GM12878 (cell line): ENCODE measurements at regions not wholly inside any gene's neighbourhood (a gene's known extent, or its start where the extent isn't known, plus 50 kb on each side); places are given as distances from the start of the nearest gene placed in this dataset.
"Not testable (repeated sequence)": the region's sequence is repeated elsewhere in the genome, so short reads cannot be mapped to it uniquely, and the experiment has no call there.

Source experiments
- ATAC-seq: fragments of 200-7000 bp; cut with Tn5 transposase; 3 replicates; pipeline ENCODE4 v1.9.1; 2020; ENCODE audit warnings: mild to moderate bottlenecking, moderate library complexity
- BruUV-seq: library from RNA; stranded (reverse); fragments of 400-500 nt; replicated peaks from 2 replicates; lab custom pipeline; 2021; lab: Mats Ljungman, UMichigan
- CTCF ChIA-PET: fragments of 300-600 bp; sonication (Branson Sonifier 250); formaldehyde crosslinking; extraction: SDS; loops from one replicate; lab custom pipeline; 2021; ENCODE audit warnings: inconsistent platforms; lab: Yijun Ruan, JAX
- POLR2A ChIA-PET: fragments of 350-600 bp; formaldehyde crosslinking; extraction: SDS; loops from one replicate; lab custom pipeline; 2021; ENCODE audit warnings: inconsistent platforms; lab: Charles Lee
- RAD21 ChIA-PET: fragments of 300-600 bp; sonication (Branson Sonifier 250); formaldehyde crosslinking; loops from one replicate; lab custom pipeline; 2023; ENCODE audit warnings: antibody characterized with exemption; ENCODE audit not compliant: unreplicated experiment; lab: Charles Lee
- SMC1A ChIA-PET: fragments of 300-600 bp; sonication (Branson Sonifier 250); formaldehyde crosslinking; loops from one replicate; lab custom pipeline; 2023; ENCODE audit not compliant: unreplicated experiment, uncharacterized antibody; lab: Charles Lee
- DNase-seq: peaks from one replicate; pipeline ENCODE4 v3.0.0-alpha.2; 2011; ENCODE audit warnings: low read depth, low spot score
- FAIRE-seq: peaks from 3 replicates; lab custom pipeline; 2011; peaks lifted over from hg19 to GRCh38; lab: Jason Lieb, UNC
- H2AFZ ChIP-seq: 2 replicates; pipeline ENCODE4 v1.6.0; 2011; ENCODE audit warnings: low read depth, low read length, control low read depth; ENCODE audit not compliant: control insufficient read depth
- H3K27ac ChIP-seq: 2 replicates; pipeline ENCODE4 v1.5.1; 2011; ENCODE audit warnings: control low read depth; ENCODE audit not compliant: control insufficient read depth, insufficient read depth
- H3K27me3 ChIP-seq, 2 experiments: replicated peaks in 1 of 2; 2 replicates each; pipeline versions ENCODE4 v1.6.0 to v1.6.1; 2011; ENCODE audit warnings: low read length in 1 of 2; ENCODE audit not compliant: control insufficient read depth in 2 of 2, insufficient read depth in 2 of 2
- H3K36me3 ChIP-seq, 2 experiments: 2 replicates each; pipeline ENCODE4 v1.5.1; 2011; ENCODE audit warnings: low read length in 1 of 2; ENCODE audit not compliant: control insufficient read depth in 2 of 2, insufficient read depth in 2 of 2
- H3K4me1 ChIP-seq: 2 replicates; pipeline ENCODE4 v1.6.1; 2011; ENCODE audit warnings: mild to moderate bottlenecking, low read length, moderate library complexity, mixed read lengths; ENCODE audit not compliant: control insufficient read depth, insufficient read depth
- H3K4me2 ChIP-seq: 2 replicates; pipeline ENCODE4 v1.6.0; 2011; ENCODE audit warnings: control low read depth; ENCODE audit not compliant: control insufficient read depth, insufficient read depth
- H3K4me3 ChIP-seq: fragments of 200-600 bp; sonication (generic); 2 replicates; pipeline ENCODE4 v1.5.1; 2016
- H3K79me2 ChIP-seq: 2 replicates; pipeline ENCODE4 v1.6.0; 2011; ENCODE audit warnings: low read length; ENCODE audit not compliant: control insufficient read depth, insufficient read depth
- H3K9ac ChIP-seq: 2 replicates; pipeline ENCODE4 v1.8.0; 2011; ENCODE audit warnings: low read length, control low read depth, mixed read lengths; ENCODE audit not compliant: control insufficient read depth, insufficient read depth
- H3K9me3 ChIP-seq: replicated peaks from 3 replicates; pipeline ENCODE4 v1.5.1; 2011; ENCODE audit warnings: mild to moderate bottlenecking, low read length; ENCODE audit not compliant: control insufficient read depth, insufficient read depth
- H4K20me1 ChIP-seq: 2 replicates; pipeline ENCODE4 v1.6.0; 2011; ENCODE audit not compliant: control insufficient read depth, insufficient read depth
- CHD2 ChIP-seq: IDR thresholded peaks from 2 replicates; pipeline ENCODE4 v1.6.1; 2011; ENCODE audit warnings: low read depth, low read length, improper control_type of control experiment, borderline replicate concordance
- CHD4 ChIP-seq: fragments of 200-600 bp; sonication (generic); IDR thresholded peaks from 2 replicates; pipeline ENCODE4 v1.6.1; 2016; ENCODE audit warnings: mild to moderate bottlenecking
- CTCF ChIP-seq, 3 experiments: IDR thresholded peaks in 2 of 3; conservative IDR thresholded peaks in 1 of 3; 2 replicates each; pipeline ENCODE4 v1.5.1; 2011; ENCODE audit warnings: low read depth in 3 of 3, low read length in 3 of 3, mild to moderate bottlenecking in 3 of 3, control low read depth in 2 of 3, moderate library complexity in 2 of 3, inconsistent platforms in 1 of 3, mixed read lengths in 1 of 3; ENCODE audit not compliant: control insufficient read depth in 2 of 3, insufficient read depth in 1 of 3; ENCODE audit errors: extremely low read depth in 1 of 3
- EED ChIP-seq: sonication (generic); IDR thresholded peaks from 2 replicates; pipeline ENCODE4 v1.6.1; 2016; ENCODE audit warnings: antibody characterized with exemption, low read depth
- ELK1 ChIP-seq: IDR thresholded peaks from 2 replicates; pipeline ENCODE4 v1.6.1; 2012; ENCODE audit warnings: low read depth, low read length, improper control_type of control experiment
- MYB ChIP-seq: fragments of 150-350 bp; IDR thresholded peaks from 2 replicates; pipeline ENCODE4 v1.6.1; 2014; ENCODE audit warnings: mild to moderate bottlenecking, low read depth, low read length, borderline replicate concordance
- NR2C1 ChIP-seq: fragments of 450-650 bp; IDR thresholded peaks from 2 replicates; pipeline ENCODE4 v1.6.1; 2017; ENCODE audit warnings: antibody characterized with exemption, mild to moderate bottlenecking, moderate library complexity
- POLR2AphosphoS5 ChIP-seq: IDR thresholded peaks from 2 replicates; pipeline ENCODE4 v1.6.1; 2011; ENCODE audit warnings: mild to moderate bottlenecking, low read length, inconsistent platforms
- WGBS: methylation state at CpG from one replicate; pipeline ENCODE4 v1.1.6; 2016; ENCODE audit warnings: low lambda C conversion rate; ENCODE audit not compliant: insufficient replicate concordance, insufficient coverage; ENCODE audit errors: missing lambda C conversion rate; 5-methylcytosine and 5-hydroxymethylcytosine counted together
- in situ Hi-C: fragments of 300-500 bp; cut with MboI; formaldehyde crosslinking; loops from 9 replicates; pipeline ENCODE4 v1.14.3; 2018; ENCODE audit warnings: mixed read lengths
- intact Hi-C: fragments of 100-400 bp; cut with micrococcal nuclease; formaldehyde crosslinking; loops from one replicate; pipeline ENCODE4 v1.14.2; 2022; ENCODE audit not compliant: unreplicated experiment

- in situ Hi-C loops, result loop anchor here (5.0 to 10.0 kb wide), 2 partner anchors 1113 to 1370 kb away; no protein-coding TSS in a partner anchor
- no peak overlapping the region for H3K27ac ChIP-seq
- CTCF ChIA-PET, result interaction anchor here (0.9 to 2.7 kb wide), 2 partner anchors 19 to 1113 kb away, joined by 3 to 8 read pairs; no protein-coding TSS in a partner anchor
- H4K20me1 ChIP-seq, result no peaks in the 10 kb centered on the region
- no peak overlapping the region for H3K4me3 ChIP-seq
- ATAC-seq (no peak), DNase-seq (no peak), FAIRE-seq (no peak)
- H3K79me2 ChIP-seq, result no peaks in the 10 kb centered on the region
- H3K9me3 ChIP-seq, result no peaks in the 10 kb centered on the region
- WGBS, result 12% methylated on average over 6 of the region's 6 CpGs
- intact Hi-C loops, result no loop called here
- BruUV-seq, result no TSS peak
- no peak overlapping the region for H3K4me2 ChIP-seq
- TF ChIP-seq POLR2AphosphoS5, result no peak
- no peak for TF ChIP-seq CHD4
- no peak for TF ChIP-seq ELK1
- no peak for TF ChIP-seq CHD2
- TF ChIP-seq MYB, result no peak
- TF ChIP-seq EED, result no peak
- TF ChIP-seq CTCF (IDR thresholded peaks at IDR 0.05 in 2 of 3, conservative IDR thresholded peaks at IDR 0.05 in 1 of 3; ENCODE audit: control insufficient read depth in 2 of 3, extremely low read depth in 1 of 3, insufficient read depth in 1 of 3, low read depth in 3 of 3, low read length in 3 of 3), result no peak
- no peak for TF ChIP-seq NR2C1
- H2AFZ ChIP-seq, result no peak overlapping the region
- POLR2A ChIA-PET, result interaction anchor here (0.6 kb wide), 1 partner anchor 338 kb away, joined by 4 read pairs; no protein-coding TSS in a partner anchor
- SMC1A ChIA-PET, result interaction anchor here (1.0 to 1.8 kb wide), 2 partner anchors 10 to 17 kb away, joined by 4 read pairs; no protein-coding TSS in a partner anchor
- H3K27me3 ChIP-seq, result peaks cover 1 to 4% of the 10 kb centered on the region in 2 experiments; a peak in 1 of 4 replicates
- H3K36me3 ChIP-seq, result no peaks in the 10 kb centered on the region
- H3K4me1 ChIP-seq, result no peaks in the 10 kb centered on the region
- RAD21 ChIA-PET, result no interaction called here
- H3K9ac ChIP-seq, result no peak overlapping the region
Measured at GRCh38 chr16:22694887-22695382, 119.0 kb upstream of the HS3ST2 start.

GRCh38 chr16:22695773-22696172, 118.2 kb upstream of the HS3ST2 start:
- H4K20me1 ChIP-seq, FAIRE-seq, ATAC-seq, H3K4me3 ChIP-seq, H3K27ac ChIP-seq, H3K27me3 ChIP-seq, H3K9me3 ChIP-seq, H3K79me2 ChIP-seq, intact Hi-C loops, DNase-seq, H3K4me1 ChIP-seq, RAD21 ChIA-PET, H2AFZ ChIP-seq, H3K9ac ChIP-seq, H3K4me2 ChIP-seq, POLR2A ChIA-PET, H3K36me3 ChIP-seq, BruUV-seq: not testable (repeated sequence)
- 75% methylated on average over 7 of the region's 7 CpGs for WGBS
- ChIA-PET CTCF (interaction anchor here (1.5 to 2.7 kb wide), 2 partner anchors 1114 to 1123 kb away, joined by 3 to 8 read pairs; no protein-coding TSS in a partner anchor), SMC1A (interaction anchor here (0.9 to 1.0 kb wide), 2 partner anchors 9 to 18 kb away, joined by 3 to 4 read pairs; no protein-coding TSS in a partner anchor)
- in situ Hi-C loops, result loop anchor here (5.0 to 10.0 kb wide), 2 partner anchors 1113 to 1371 kb away; no protein-coding TSS in a partner anchor
